GM21423 (cell line): ENCODE measurements at regions not wholly inside any gene's neighbourhood (a gene's known extent, or its start where the extent isn't known, plus 50 kb on each side); places are given as distances from the start of the nearest gene placed in this dataset.
"Not testable (repeated sequence)": the region's sequence is repeated elsewhere in the genome, so short reads cannot be mapped to it uniquely, and the experiment has no call there.

Experiments
- ATAC-seq: cut with Tn5 transposase; IDR thresholded peaks from one replicate; pipeline ENCODE4 v1.9.1; 2021; ENCODE audit warnings: mild to moderate bottlenecking, moderate library complexity; ENCODE audit not compliant: unreplicated experiment

DNA sequence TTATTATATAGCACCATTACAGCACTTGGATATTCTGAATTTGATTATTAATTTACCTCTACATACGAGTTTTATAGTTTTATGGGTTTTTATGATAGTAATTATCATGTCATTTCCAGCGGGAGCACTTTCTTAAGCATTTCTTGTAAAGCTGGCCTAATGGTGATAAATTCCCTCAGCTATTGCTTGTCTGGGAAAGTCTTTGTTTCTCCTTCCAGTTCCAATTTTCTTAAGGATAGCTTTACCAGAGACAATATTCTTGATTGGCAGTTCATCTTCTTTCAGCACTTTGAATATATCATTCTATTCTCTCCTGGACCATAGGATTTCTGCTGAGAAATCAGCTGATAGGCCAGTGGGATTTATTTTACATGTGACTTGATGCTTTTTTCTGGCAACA lies 505.4 kb downstream of the TMEM232 start:
- no peak for ATAC-seq

DNA sequence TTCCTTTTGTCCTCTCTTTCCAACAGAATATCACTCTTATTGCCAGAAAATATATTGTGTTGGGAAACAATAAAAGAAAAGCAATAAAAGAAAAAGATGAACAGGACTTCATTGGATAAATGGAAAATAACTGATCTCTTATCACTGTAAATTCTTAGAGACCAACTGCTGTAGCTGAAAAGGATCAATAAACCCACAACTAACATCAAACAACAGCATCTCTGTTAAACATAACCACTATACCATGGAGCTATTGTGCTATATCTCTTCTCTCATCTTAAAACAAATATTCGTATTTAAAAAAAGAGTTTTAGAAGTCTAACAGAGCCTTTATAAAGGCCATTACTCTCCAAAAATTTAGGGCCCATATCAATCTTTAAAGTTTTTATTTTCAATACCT lies 502.4 kb downstream of the TMEM232 start:
- ATAC-seq = no peak

DNA sequence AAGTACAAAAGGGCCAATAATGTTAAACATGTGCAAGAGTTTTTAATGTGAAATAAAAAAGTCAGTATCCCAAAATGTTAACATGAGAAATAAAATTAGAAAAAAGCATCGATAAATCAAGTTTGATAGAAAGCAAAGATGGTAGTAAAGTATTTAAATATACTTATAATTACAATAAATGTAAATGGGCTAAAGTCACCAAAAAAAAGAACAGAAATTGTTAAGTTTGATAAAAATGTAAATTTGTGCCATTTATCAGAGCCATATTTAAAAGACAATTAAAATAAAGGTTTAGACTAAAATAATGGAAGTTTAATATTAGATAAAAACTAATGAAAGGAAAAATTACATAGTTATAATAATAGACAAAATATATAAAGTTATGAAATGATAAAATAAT lies 500.5 kb downstream of the TMEM232 start:
- no peak for ATAC-seq

DNA sequence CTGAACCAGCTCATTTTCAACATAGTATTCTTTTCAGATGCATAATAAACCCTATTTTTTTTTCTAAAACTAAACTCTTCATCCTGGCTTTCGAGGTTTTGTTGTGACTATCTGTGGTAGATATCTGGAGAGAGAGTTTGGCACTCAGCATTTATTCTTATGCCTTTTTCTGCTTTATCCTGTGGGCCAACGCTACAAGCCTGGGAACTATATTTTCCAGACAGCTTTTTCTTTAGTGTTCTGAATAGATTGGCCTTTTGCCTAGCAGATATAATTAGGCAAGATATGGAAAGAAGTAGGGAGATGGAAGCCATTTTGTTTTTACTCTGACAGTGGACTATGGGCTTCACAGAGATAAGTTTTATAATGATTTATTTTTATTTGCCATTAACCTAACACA lies 486.7 kb downstream of the TMEM232 start:
- no peak for ATAC-seq

DNA sequence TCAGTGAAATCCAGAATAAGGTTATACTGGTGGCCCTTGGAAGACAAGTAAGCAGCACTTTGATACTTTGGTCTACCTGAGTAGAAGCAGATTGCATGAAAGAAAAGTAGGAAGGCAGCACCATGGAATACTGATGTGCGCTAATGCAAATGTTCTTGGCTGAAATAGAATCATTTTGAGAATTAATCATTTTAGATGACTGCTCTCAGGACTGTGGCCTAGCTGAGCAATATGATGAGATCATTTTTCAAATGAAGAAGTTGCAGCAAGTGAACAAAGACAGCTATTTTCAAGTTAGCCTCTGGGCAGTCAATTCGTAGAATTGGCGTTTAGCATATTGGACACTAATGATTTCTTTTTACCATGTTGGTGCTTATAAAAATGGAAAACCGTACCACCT lies 483.5 kb downstream of the TMEM232 start:
- no peak for ATAC-seq

DNA sequence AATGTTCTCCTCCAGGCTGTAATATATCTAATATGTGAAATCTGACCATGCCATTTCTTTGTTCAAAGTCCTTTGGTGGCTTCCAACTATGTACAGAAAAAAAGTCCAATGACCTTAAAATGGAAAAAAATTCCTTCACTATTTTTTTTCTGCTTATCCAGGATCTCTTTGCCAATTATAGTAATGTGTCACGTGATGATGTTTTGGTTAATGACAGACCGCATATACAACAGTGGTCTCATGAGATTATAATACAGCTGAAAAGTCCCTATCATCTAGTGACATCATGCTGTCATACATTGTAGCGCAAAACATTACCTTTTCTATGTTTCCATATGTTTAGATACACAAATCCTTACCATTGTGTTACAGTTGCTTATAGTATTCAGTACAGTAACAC lies 477.6 kb downstream of the TMEM232 start:
- ATAC-seq = no peak

DNA sequence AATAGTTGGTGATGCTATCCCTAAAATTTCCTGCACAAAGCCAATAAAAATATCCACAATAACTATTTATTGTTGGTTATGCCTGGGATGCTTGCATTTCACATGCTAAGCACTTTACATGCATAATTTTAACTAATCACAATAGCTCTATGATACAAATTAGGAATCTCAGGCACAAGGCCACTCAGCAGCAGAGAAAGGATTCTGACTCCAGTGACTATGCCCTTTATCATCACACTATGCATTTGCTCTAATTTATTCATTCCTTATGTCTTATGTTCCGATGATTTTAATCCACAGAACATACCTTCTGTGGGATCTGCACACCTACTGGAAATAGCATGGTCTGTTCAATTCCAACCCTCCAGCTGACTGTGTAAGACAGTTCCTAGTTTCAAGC lies 476.1 kb downstream of the TMEM232 start:
- ATAC-seq = no peak

DNA sequence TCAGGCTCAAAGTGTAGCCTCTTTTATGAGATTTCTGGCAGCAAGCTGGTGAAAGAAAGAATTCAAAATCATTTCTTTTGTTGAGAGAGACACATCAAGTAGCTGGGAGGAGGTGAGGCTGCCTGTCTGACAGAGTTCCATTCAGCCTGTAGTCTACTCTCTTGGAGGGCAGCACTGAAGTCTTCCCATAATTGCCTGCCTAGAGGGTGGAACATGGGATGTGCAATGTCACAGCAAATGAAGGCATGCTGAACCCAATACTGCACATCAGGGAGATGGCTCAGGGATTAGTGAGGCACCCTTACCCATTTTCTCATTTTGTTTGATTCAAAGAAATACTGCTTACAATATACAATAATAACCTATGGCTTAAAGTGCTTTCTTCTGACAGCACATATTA lies 475.7 kb downstream of the TMEM232 start:
- ATAC-seq = no peak

DNA sequence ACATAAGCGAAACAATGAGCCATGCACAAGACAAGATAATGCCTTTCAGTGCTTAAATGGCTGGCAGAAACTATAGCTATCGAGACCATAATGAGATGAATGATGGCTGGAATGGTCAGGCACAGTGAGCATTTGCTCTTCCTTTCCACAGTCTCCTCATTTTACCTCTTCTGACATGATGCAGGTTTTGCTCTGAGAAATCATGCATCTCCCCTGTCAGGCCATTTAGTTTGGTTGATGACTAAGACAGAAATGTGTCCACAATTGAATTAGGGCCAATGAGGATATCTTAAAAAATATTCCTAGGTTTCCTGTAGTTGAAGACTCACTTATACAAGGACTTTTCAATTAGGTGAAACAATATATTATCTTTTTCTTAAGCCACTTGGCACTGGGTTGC lies 475.1 kb downstream of the TMEM232 start:
- no peak for ATAC-seq

DNA sequence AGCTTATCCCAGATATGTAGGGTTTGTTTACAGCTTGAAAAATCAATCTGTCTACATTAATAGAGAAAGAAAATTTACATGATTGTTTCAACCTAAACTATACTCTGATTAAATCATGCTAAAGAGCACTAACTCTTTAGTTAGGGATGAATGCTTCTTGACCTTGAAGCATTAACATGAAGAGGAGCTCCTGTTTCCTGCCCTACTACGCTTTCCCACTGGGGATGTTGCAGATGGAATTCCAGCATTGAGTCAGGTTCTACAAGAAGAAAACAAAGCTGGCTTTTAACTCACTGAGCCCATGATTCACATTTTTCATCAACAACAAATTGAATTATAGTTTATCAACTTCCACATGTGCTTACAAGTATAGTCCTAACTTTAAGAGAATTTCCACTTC lies 471.3 kb downstream of the TMEM232 start:
- no peak for ATAC-seq

DNA sequence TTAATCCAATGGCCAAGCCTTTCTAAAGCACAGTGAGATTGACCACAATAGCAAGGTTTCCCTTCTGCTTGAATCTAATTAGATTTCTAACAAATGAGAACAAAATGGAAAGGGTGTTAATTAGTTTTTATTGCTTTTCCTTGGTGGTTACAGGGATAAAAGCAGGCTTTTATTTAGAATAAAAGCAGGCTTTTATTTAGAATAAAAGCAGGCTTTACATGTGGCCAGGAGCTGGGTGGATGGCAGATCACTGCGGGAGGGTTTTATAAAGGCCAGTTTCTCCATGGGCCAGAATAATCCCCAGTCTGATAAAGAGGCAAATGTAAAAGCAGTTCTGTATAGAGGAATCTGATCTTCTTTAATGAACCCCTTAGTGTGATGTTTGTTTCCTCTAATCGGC lies 470.2 kb downstream of the TMEM232 start:
- no peak for ATAC-seq

DNA sequence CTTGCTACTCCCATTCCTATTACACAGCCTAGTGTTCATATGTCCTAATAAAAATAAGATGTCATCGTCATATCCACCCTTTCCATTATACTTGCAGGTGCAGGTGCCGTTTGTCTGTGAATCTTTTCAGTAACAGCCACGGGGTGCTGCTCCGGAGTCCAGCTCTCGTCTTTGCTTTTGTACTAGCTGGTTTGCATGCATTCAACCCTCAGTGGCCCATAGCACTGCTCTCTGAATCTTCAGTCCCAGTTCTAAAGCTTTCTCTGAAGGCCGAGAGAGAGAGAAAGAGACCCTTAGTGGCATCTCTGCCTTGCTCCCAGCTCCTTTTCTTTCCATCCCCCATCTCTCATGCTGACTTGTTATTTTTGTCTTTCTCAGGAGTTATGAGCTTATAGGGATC lies 468.5 kb downstream of the TMEM232 start:
- no peak for ATAC-seq

DNA sequence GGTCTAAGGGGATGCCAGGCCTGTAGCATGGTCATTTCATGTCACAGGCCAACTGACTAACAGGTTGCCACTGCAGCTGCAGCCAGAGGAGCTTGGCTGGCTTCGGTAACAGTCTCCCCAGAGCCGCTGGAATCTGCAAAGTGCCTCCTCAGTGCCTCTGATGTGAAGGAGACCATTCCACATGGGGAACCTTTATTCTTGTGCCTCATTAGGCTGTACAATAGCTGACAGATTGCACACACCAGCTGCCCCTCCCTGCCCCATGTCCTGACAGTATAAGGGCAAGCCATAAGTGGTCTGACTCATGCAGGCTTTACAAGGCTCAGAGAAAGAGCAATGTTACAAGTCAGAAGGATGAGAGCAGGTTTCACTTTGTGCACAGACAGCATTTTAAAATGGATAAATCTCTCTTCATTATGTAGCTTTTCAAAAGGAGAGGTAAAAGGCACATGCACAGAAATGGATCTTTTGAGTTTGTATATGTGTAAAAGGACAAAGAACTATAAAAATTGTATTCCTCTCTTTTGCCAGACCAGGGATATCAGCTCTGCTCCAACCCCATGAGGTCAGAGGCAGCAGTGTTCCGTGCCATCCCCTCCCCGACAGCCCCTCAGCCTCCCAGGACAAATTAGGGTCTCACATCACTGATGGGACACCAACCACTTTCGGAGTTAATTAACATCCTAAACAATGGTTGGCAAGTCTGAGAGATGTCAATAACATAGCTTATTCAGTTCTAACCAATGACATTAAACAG lies 467.8 kb downstream of the TMEM232 start:
- ATAC-seq = no peak

DNA sequence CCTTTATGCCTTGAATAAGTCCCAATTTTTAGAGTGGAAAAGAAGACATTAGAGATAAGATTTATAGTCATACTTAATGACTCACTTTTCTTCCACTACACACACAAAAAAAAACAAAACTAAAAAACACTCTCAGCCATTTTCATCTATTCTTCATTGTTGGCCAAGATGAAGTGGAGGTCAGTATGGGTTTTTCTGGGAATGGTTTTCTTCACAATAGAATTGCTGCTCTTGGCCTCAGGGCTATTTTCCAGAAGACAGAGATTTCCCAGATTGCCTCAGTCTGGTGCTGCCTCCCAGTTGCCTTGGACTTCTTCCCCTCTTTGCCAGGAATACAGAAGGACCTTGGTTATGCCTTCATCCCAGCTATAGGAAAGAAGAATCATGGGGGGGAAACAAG lies 463.7 kb downstream of the TMEM232 start:
- ATAC-seq = no peak

DNA sequence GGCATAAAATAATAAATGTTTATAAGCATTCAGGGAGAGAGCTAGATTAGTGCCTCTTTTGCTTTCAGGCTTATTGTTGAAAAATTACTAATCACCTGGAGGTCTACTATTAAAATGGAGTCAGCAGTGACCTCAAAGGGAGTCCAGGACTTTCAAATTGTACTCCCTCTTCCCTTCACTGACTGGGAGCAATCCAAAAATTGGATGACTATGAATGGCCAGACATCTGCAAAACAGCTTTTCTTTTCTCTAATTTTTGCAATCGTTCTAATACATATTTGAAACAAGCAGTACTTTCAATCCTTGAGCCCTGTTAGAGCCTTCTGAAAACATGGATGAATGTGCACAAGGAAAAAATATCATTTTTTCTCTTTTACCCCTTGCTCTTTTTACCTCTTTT lies 461.8 kb downstream of the TMEM232 start:
- ATAC-seq = no peak

DNA sequence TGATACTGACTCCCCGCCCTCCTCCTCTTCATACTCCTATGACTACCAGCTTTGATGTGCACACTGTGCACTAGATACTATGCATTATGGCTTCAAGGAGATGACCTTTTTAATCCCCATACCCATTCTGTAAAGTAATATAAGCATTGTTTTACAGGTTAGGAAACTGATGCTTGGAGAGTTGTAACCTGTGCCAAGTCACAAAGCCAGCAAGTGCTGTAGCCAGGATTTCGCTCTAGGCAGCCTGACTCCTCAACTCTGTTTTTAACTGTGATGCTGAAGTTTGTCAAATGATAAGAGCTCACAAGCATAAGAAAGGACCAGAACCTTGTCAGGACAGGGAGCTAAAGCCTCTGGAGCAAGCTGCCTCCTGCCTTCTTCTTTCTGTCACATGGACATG lies 461.3 kb downstream of the TMEM232 start:
- no peak for ATAC-seq

DNA sequence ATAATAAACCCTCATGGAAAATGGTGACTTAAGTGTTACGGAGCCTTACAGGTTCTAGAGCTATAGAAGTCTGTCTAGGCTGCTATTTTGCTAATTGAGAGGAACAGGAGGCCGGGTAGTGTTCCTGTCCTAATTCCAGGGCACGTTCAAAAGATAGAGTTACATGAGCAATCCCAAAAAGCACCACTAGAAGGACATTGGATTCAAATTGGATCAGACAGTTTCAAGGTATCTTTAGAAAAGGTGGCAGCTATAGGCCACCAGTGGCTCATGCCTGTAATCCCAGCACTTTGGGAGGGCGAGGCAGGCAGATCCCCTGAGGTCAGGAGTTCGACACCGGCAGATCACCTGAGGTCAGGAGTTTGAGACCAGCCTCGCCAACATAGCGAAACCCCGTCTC lies 458.8 kb downstream of the TMEM232 start:
- ATAC-seq = no peak

DNA sequence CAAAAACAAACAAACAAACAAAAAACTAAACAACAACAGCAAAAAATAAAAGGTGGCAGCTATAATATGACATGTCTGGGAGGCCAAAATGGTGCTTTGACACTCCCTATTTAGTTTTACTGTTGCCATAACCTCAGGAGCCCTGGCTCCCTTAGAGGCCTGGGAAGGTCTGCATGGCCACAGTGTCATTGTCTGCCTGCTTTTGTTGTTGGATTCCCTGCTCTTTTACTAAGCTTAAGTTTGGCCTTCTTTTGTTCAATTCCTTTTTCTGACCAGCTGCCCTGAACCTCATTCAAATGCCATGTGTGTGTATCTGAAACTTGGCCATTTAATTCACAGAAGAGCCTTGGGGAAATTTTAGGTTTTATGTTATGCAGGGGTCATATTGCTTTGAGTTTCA lies 458.2 kb downstream of the TMEM232 start:
- ATAC-seq = no peak

DNA sequence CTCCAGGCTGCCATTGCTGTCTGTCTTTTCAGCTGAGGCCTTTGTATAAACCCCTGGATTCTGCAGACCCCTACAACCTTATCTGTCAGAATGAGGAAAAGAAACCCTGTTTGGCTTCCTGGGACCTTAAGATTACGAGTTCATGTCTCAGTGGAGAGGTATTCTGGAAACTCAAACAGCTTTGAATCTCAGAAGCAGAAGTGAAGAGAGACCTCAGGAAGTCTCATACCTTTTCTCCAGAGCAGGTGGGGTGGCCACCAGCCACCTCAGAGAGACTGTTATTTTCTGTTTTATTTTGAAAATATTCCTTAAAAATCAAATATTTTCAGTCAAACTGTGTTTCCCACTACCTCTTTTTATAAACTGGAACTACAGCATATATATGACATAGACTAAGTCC lies 457.5 kb downstream of the TMEM232 start:
- ATAC-seq = no peak

DNA sequence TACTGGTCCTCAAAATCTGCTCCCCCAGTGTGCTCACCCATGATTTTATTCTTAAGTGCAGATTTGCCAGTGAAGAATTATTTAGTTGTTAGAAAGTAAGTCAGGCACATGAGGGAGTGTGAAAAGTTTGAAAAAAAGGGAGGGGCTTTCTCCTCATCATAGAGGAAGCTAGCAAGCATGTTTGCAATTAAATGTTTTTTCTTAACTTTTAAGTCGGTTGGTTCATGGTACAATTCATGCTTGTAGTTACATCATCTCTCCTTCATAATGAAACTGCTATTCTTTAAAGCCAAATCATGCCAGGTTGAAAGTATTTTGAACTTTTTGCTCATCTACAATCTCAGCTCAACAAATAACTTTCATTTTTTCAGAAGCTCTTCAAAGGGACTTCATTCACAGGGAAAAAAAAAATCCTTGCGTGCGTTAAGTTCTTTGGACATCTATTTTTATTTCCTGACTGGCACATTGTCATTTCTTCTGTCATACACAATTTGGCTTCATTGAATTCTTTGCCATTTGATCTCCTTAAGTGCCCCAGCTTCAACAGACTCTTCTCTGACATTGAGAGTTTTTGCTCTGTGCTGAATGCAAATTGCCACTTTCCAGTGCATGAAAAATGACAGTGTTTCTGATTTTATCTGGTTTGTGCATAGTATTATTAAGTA lies 456.9 kb downstream of the TMEM232 start:
- ATAC-seq = no peak

DNA sequence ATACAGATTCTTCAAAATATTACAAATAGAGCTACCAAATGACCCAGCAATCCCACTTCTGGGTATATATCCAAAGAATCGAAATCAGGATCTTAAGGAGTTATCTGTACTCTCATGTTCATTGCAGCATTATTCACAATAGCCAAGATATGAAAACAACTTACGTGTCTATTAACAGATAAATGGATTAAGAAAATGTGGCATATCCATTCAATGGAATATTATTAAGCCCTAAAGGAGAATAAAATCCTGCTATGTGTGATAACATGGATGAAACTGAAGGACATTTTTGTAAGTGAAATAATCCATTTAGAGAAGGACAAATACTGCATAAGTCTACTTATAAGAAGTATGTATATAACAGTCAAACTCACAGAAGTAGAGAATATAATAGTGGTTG lies 450.6 kb downstream of the TMEM232 start:
- ATAC-seq = no peak

DNA sequence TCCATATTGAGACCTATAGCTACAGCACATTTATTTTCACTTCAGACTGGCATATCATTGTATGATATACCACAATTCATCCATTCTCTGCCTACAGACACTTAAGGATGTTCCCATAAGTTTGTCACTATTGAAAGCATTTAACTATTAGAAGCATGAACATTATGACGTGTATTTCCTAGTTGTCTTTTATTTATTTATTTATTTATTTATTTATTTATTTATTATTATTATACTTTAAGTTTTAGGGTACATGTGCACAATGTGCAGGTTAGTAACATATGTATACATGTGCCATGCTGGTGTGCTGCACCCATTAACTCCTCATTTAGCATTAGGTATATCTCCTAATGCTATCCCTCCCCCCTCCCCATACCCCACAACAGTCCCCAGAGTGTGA lies 448.0 kb downstream of the TMEM232 start:
- ATAC-seq = not testable (repeated sequence)

DNA sequence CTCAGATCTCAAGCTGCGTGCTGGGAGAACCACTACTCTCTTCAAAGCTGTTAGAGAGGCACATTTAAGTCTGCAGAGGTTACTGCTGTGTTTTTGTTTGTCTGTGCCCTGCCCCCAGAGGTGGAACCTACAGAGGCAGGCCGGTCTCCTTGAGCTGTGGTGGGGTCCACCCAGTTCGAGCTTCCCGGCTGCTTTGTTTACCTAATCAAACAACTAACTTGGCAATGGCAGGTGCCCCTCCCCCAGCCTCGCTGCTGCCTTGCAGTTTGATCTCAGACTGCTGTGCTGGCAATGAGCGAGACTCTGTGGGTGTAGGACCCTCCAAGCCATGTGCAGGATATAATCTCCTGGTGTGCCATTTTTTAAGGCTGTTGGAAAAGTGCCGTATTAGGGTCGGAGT lies 442.4 kb downstream of the TMEM232 start:
- ATAC-seq = not testable (repeated sequence)
